SK-N-SH treated with all-trans-retinoic acid at 6 μM for 48 hours (cell line): ENCODE measurements at regions not wholly inside any gene's neighbourhood (a gene's known extent, or its start where the extent isn't known, plus 50 kb on each side); places are given as distances from the start of the nearest gene placed in this dataset.

Experiments used
- ARNTL ChIP-seq: fragments of 450-650 bp; formaldehyde crosslinking; IDR thresholded peaks from 2 replicates; pipeline ENCODE4 v1.5.0; 2020; ENCODE audit warnings: low read depth, mild to moderate bottlenecking, moderate library complexity, borderline replicate concordance
- BACH2 ChIP-seq: fragments of 250-450 bp; sonication (Bioruptor Pico); IDR thresholded peaks from 2 replicates; pipeline ENCODE4 v1.9.0; 2021; ENCODE audit warnings: mild to moderate bottlenecking, borderline replicate concordance
- ZFP30 ChIP-seq: fragments of 450-650 bp; formaldehyde crosslinking; IDR thresholded peaks from 2 replicates; pipeline ENCODE4 v1.5.0; 2022; ENCODE audit warnings: mild to moderate bottlenecking, moderate library complexity
- TF ChIP-seq, protein P1 (sequence below): fragments of 250-450 bp; sonication (Bioruptor Pico); IDR thresholded peaks from 2 replicates; pipeline ENCODE4 v1.5.0; 2020; ENCODE audit warnings: mild to moderate bottlenecking, moderate library complexity

- TF ChIP-seq ARNTL (CRISPR knock-in tag) (no peak), BACH2 (no peak), ZFP30 (no peak)
- TF ChIP-seq, protein P1, sequence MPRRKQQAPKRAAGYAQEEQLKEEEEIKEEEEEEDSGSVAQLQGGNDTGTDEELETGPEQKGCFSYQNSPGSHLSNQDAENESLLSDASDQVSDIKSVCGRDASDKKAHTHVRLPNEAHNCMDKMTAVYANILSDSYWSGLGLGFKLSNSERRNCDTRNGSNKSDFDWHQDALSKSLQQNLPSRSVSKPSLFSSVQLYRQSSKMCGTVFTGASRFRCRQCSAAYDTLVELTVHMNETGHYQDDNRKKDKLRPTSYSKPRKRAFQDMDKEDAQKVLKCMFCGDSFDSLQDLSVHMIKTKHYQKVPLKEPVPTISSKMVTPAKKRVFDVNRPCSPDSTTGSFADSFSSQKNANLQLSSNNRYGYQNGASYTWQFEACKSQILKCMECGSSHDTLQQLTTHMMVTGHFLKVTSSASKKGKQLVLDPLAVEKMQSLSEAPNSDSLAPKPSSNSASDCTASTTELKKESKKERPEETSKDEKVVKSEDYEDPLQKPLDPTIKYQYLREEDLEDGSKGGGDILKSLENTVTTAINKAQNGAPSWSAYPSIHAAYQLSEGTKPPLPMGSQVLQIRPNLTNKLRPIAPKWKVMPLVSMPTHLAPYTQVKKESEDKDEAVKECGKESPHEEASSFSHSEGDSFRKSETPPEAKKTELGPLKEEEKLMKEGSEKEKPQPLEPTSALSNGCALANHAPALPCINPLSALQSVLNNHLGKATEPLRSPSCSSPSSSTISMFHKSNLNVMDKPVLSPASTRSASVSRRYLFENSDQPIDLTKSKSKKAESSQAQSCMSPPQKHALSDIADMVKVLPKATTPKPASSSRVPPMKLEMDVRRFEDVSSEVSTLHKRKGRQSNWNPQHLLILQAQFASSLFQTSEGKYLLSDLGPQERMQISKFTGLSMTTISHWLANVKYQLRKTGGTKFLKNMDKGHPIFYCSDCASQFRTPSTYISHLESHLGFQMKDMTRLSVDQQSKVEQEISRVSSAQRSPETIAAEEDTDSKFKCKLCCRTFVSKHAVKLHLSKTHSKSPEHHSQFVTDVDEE (CRISPR knock-in tag), result no peak
These were observed 1506.9 kb upstream of the TMEM132C start for GRCh38 chr12:126760092-126760491.
